Vagina (tissue), 2 donors: ENCODE measurements at regions not wholly inside any gene's neighbourhood (a gene's known extent, or its start where the extent isn't known, plus 50 kb on each side); places are given as distances from the start of the nearest gene placed in this dataset.

Experiments used
- DNase-seq, 2 donors: peaks; one replicate each; pipeline ENCODE4 v3.0.0-alpha.2; 2017; ENCODE audit errors: extremely low spot score in 2 of 2
- H3K27ac ChIP-seq: fragments of 200-600 bp; sonication (generic); one replicate; pipeline ENCODE4 v1.5.1; 2019
- H3K27me3 ChIP-seq: fragments of 200-600 bp; sonication (generic); one replicate; pipeline ENCODE4 v1.5.1; 2019
- H3K36me3 ChIP-seq, 2 donors: fragments of 200-600 bp; sonication (generic); one replicate each; pipeline ENCODE4 v1.5.1; 2017 to 2019
- H3K4me1 ChIP-seq: fragments of 200-600 bp; sonication (generic); one replicate; pipeline ENCODE4 v1.5.1; 2019
- H3K4me3 ChIP-seq, 2 donors: fragments of 200-600 bp; sonication (generic); 1 replicate in 1 of 2; 2 replicates in 1 of 2; pipeline ENCODE4 v1.5.1; 2016 to 2019
- H3K9me3 ChIP-seq: fragments of 200-600 bp; sonication (generic); one replicate; pipeline ENCODE4 v1.5.1; 2019
- POLR2A ChIP-seq, 2 donors: fragments of 450-650 bp; IDR thresholded peaks; one replicate each; pipeline ENCODE4 v1.6.1; 2017; ENCODE audit warnings: antibody characterized with exemption in 2 of 2, mild to moderate bottlenecking in 2 of 2, moderate library complexity in 2 of 2
- POLR2AphosphoS5 ChIP-seq, 2 donors: sonication (generic); formaldehyde crosslinking; IDR thresholded peaks; one replicate each; pipeline ENCODE4 v1.9.0; 2017; ENCODE audit warnings: antibody characterized with exemption in 2 of 2, mild to moderate bottlenecking in 2 of 2, low read depth in 1 of 2; ENCODE audit not compliant: insufficient read depth in 1 of 2
- intact Hi-C: fragments of 100-400 bp; cut with DNase I; formaldehyde crosslinking; loops from one replicate; pipeline ENCODE4 v1.15.1; 2023
- TF ChIP-seq, protein P1 (sequence below), 3 experiments: fragments of 450-650 bp in 2 of 3; fragments of 200-600 bp in 1 of 3; sonication (generic) in 1 of 3; IDR thresholded peaks; one replicate each; pipeline ENCODE4 v1.5.1; 2017 to 2019; ENCODE audit warnings: antibody characterized with exemption in 3 of 3, mild to moderate bottlenecking in 2 of 3, moderate library complexity in 2 of 3

DNA sequence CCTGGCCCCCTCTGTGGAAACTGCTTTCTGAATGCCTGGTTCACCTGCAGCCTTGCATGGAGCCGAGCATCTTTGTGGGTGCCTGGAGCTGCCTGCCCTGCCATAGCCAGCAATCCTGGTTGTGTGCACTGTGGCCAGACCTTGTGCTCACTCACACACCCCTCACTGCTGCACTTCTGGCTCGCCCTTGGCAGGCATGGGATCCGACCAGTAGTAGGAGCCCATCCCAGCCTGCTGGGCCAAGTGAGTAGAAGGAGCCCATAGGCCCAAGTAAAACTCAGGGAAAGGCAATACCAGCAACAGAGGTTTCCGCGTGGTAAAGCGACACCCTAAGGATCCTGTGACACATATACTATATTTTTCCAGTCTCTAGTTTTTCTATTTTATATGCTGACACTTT, 270.0 kb upstream of the NAV3 start:
- DNase-seq, result no peak
- Histone ChIP-seq H3K9me3 (no peaks in the 10 kb centered on the region), H3K27me3 (no peaks in the 10 kb centered on the region), H3K4me1 (no peaks in the 10 kb centered on the region), H3K36me3 (no peaks in the 10 kb centered on the region), H3K27ac (no peak overlapping the region), H3K4me3 (no peak overlapping the region)
- no peak for TF ChIP-seq POLR2A (IDR thresholded peaks at IDR 0.05)
- TF ChIP-seq, protein P1, sequence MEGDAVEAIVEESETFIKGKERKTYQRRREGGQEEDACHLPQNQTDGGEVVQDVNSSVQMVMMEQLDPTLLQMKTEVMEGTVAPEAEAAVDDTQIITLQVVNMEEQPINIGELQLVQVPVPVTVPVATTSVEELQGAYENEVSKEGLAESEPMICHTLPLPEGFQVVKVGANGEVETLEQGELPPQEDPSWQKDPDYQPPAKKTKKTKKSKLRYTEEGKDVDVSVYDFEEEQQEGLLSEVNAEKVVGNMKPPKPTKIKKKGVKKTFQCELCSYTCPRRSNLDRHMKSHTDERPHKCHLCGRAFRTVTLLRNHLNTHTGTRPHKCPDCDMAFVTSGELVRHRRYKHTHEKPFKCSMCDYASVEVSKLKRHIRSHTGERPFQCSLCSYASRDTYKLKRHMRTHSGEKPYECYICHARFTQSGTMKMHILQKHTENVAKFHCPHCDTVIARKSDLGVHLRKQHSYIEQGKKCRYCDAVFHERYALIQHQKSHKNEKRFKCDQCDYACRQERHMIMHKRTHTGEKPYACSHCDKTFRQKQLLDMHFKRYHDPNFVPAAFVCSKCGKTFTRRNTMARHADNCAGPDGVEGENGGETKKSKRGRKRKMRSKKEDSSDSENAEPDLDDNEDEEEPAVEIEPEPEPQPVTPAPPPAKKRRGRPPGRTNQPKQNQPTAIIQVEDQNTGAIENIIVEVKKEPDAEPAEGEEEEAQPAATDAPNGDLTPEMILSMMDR (IDR thresholded peaks at IDR 0.05), result no peak
- no peak for TF ChIP-seq POLR2AphosphoS5 (IDR thresholded peaks at IDR 0.05; ENCODE audit: insufficient read depth in 1 of 2, low read depth in 1 of 2)
- intact Hi-C loops, result no loop called here

DNA sequence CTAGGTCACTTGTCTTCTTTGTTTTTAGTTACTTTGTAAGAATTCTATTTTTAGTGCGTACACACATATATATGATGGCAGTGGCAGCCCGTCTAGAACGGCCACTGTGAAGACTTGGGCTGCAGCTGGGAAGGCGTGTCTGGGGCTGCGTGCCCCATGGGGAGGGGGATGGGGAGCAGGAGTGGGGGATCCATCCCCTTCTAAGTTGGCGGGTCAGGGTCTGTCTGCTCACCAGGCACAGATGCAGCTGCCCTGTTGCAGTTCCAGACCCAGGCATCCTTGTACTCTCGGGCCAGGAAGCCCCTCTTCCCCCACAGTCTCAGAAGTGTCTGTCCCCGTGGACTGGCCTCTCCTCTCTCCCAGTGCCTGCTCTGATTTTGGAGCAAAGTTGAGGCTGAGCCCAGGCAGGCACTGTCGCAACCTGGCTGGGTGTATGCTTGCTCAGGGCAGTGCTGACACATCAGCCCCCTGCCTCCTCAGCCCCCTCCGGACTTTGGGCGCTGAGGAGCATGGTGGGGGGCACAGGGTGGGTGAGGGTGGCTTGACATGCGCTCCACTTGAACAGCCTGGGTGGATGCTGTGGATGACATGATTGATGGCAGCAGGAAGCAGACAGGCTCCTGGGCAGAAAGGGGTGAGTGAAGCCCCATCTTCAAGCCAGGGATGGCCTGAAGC, 271.2 kb upstream of the NAV3 start:
- Histone ChIP-seq H3K27ac (no peak overlapping the region), H3K36me3 (no peaks in the 10 kb centered on the region), H3K9me3 (no peaks in the 10 kb centered on the region), H3K4me3 (no peak overlapping the region), H3K27me3 (no peaks in the 10 kb centered on the region), H3K4me1 (no peaks in the 10 kb centered on the region)
- intact Hi-C loops, result no loop called here
- no peak for DNase-seq
- no peak for TF ChIP-seq POLR2A (IDR thresholded peaks at IDR 0.05)
- TF ChIP-seq POLR2AphosphoS5 (IDR thresholded peaks at IDR 0.05; ENCODE audit: insufficient read depth in 1 of 2, low read depth in 1 of 2), result no peak
- TF ChIP-seq, protein P1 (IDR thresholded peaks at IDR 0.05), result no peak

DNA sequence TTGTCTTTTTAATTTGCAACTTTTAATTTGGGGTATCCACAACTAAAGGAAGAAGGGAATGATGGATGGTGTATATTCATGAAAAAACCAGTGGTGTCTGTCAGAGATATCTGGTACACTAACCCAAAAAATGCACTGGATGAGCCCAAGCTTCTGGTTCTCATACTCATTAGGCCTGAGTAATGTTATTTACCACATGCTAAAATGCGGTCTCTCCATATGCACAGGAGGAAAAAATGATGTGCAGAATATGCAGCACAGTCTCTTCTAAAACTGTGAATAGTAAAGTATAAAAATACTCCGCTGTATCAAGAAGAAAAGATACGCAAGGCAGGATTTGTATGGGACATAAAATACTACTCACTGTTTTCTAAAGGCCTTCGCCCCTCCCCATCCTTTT, 275.6 kb upstream of the NAV3 start:
- TF ChIP-seq, protein P1 (IDR thresholded peaks at IDR 0.05), result no peak
- TF ChIP-seq POLR2AphosphoS5 (IDR thresholded peaks at IDR 0.05; ENCODE audit: insufficient read depth in 1 of 2, low read depth in 1 of 2), result no peak
- TF ChIP-seq POLR2A (IDR thresholded peaks at IDR 0.05), result no peak
- no peak for DNase-seq
- no peak overlapping the region for H3K27ac ChIP-seq

DNA sequence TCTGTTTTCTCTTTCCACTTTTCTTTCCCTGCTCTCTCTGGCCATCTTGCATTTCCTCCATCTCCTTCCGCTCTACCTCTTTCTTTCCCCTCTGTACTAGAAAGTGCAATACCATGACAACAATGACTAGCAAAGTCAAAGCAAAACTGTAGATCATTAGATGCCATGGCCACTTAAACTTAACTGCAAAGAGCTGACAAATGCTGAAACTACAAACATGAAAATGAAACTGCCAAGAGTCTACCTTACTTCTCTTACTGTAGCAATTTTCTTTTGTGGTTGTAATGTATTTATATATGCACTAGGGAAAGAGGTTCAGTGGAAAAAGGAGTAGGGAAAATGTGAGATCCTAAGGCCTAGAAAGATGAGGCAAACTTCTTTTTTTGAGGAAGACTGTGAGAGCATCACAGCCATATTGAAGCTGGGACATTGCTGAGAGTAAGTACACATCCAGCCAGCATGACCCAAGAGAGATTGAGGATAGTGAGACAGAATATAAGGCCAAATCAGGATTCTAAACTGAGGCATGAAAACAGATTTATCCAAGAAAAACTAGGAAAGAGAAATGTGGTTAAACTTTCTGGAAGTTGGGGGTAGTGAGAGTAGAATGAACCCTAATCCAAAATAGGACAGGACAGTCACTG, 276.6 kb upstream of the NAV3 start:
- no peaks in the 10 kb centered on the region for H3K36me3 ChIP-seq
- H3K4me1 ChIP-seq, result no peaks in the 10 kb centered on the region
- H3K4me3 ChIP-seq, result no peak overlapping the region
- TF ChIP-seq POLR2A (IDR thresholded peaks at IDR 0.05), result no peak
- TF ChIP-seq, protein P1 (IDR thresholded peaks at IDR 0.05), result no peak
- TF ChIP-seq POLR2AphosphoS5 (IDR thresholded peaks at IDR 0.05; ENCODE audit: insufficient read depth in 1 of 2, low read depth in 1 of 2), result no peak
- H3K9me3 ChIP-seq, result no peaks in the 10 kb centered on the region
- intact Hi-C loops, result no loop called here
- no peak overlapping the region for H3K27ac ChIP-seq
- DNase-seq, result no peak
- H3K27me3 ChIP-seq, result no peaks in the 10 kb centered on the region

More for the DNA sequence above, 275.6 kb upstream of the NAV3 start:
- H3K36me3 ChIP-seq, result no peaks in the 10 kb centered on the region
- intact Hi-C loops, result no loop called here
- no peaks in the 10 kb centered on the region for H3K27me3 ChIP-seq
- H3K9me3 ChIP-seq, result no peaks in the 10 kb centered on the region
- H3K4me3 ChIP-seq, result no peak overlapping the region
- H3K4me1 ChIP-seq, result no peaks in the 10 kb centered on the region
